ENCODE measurements at regions not wholly inside any gene's neighbourhood (a gene's known extent, or its start where the extent isn't known, plus 50 kb on each side); places are given as distances from the start of the nearest gene placed in this dataset.
"Not testable (repeated sequence)": the region's sequence is repeated elsewhere in the genome, so short reads cannot be mapped to it uniquely, and the experiment has no call there.

DNA sequence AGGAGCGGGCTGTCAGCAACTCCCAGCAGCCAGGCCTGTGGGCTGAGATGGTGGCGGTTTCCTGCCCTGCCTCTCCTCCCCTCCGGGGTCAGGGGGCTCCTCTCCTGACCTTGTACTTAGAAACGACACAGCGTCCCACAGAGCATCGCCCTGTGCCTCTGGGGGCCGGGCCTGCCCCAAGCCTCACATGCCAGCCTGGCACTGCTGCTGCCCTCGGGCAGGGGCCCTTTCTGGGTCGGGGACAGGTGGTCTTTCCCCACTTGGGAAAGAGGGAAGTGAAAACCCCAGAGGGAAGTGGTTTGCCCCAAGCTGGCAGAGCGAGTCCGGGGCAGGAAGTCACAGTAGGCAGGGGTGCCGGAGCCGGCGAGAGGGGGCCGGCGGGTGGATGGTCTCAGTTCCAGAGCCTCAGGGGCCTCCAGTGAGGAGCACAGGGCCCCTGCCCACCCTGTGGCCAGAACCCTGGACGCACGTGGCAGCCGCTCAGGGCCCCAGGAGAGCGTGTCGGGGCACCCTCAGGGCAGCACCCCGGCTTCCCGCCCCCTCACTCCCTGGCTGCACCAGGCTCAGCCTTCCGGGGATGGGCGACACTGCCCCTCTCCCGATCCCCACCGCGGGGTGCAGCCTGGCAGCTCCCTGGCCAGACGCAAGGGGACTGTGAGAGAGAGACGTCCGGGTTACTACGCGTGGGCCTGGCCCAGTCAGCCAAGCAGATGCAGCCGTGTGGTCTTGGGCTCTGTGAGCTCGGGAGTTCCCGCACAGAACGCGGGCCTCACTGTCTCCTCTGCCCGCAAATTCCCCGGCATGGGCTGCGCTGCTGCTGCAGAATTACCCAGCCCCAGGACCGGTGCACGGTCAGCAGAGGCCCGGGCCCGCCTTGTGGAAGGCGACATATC, 4382.9 kb upstream of the TPTE start:
- TF ChIP-seq, protein P1, sequence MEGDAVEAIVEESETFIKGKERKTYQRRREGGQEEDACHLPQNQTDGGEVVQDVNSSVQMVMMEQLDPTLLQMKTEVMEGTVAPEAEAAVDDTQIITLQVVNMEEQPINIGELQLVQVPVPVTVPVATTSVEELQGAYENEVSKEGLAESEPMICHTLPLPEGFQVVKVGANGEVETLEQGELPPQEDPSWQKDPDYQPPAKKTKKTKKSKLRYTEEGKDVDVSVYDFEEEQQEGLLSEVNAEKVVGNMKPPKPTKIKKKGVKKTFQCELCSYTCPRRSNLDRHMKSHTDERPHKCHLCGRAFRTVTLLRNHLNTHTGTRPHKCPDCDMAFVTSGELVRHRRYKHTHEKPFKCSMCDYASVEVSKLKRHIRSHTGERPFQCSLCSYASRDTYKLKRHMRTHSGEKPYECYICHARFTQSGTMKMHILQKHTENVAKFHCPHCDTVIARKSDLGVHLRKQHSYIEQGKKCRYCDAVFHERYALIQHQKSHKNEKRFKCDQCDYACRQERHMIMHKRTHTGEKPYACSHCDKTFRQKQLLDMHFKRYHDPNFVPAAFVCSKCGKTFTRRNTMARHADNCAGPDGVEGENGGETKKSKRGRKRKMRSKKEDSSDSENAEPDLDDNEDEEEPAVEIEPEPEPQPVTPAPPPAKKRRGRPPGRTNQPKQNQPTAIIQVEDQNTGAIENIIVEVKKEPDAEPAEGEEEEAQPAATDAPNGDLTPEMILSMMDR (conservative IDR thresholded peaks at IDR 0.05; ENCODE audit: low read depth in 2 of 2) = not testable (repeated sequence)
- TF ChIP-seq, protein P2, sequence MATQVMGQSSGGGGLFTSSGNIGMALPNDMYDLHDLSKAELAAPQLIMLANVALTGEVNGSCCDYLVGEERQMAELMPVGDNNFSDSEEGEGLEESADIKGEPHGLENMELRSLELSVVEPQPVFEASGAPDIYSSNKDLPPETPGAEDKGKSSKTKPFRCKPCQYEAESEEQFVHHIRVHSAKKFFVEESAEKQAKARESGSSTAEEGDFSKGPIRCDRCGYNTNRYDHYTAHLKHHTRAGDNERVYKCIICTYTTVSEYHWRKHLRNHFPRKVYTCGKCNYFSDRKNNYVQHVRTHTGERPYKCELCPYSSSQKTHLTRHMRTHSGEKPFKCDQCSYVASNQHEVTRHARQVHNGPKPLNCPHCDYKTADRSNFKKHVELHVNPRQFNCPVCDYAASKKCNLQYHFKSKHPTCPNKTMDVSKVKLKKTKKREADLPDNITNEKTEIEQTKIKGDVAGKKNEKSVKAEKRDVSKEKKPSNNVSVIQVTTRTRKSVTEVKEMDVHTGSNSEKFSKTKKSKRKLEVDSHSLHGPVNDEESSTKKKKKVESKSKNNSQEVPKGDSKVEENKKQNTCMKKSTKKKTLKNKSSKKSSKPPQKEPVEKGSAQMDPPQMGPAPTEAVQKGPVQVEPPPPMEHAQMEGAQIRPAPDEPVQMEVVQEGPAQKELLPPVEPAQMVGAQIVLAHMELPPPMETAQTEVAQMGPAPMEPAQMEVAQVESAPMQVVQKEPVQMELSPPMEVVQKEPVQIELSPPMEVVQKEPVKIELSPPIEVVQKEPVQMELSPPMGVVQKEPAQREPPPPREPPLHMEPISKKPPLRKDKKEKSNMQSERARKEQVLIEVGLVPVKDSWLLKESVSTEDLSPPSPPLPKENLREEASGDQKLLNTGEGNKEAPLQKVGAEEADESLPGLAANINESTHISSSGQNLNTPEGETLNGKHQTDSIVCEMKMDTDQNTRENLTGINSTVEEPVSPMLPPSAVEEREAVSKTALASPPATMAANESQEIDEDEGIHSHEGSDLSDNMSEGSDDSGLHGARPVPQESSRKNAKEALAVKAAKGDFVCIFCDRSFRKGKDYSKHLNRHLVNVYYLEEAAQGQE (IDR thresholded peaks at IDR 0.05; ENCODE audit: unreplicated experiment) = not testable (repeated sequence)
- TF ChIP-seq EZH2phosphoT487 (IDR thresholded peaks at IDR 0.05; ENCODE audit: unreplicated experiment); CREB1 (CRISPR knock-in tag; IDR thresholded peaks at IDR 0.05; ENCODE audit: low read depth); POLR2AphosphoS5 (IDR thresholded peaks at IDR 0.05; ENCODE audit: low read depth); ZNF114 (CRISPR knock-in tag; IDR thresholded peaks at IDR 0.05); EZH2 (IDR thresholded peaks at IDR 0.05; ENCODE audit: low read depth, unreplicated experiment); ZNF331 (CRISPR knock-in tag; IDR thresholded peaks at IDR 0.05; ENCODE audit: low read depth); JUNB (IDR thresholded peaks at IDR 0.05; ENCODE audit: unreplicated experiment); STAT1 (IDR thresholded peaks at IDR 0.05; ENCODE audit: unreplicated experiment); NANOG (IDR thresholded peaks at IDR 0.05; ENCODE audit: borderline replicate concordance): not testable (repeated sequence)
- TF ChIP-seq, protein P3, sequence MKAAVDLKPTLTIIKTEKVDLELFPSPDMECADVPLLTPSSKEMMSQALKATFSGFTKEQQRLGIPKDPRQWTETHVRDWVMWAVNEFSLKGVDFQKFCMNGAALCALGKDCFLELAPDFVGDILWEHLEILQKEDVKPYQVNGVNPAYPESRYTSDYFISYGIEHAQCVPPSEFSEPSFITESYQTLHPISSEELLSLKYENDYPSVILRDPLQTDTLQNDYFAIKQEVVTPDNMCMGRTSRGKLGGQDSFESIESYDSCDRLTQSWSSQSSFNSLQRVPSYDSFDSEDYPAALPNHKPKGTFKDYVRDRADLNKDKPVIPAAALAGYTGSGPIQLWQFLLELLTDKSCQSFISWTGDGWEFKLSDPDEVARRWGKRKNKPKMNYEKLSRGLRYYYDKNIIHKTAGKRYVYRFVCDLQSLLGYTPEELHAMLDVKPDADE (IDR thresholded peaks at IDR 0.05) = not testable (repeated sequence)
- TF ChIP-seq, protein P4, sequence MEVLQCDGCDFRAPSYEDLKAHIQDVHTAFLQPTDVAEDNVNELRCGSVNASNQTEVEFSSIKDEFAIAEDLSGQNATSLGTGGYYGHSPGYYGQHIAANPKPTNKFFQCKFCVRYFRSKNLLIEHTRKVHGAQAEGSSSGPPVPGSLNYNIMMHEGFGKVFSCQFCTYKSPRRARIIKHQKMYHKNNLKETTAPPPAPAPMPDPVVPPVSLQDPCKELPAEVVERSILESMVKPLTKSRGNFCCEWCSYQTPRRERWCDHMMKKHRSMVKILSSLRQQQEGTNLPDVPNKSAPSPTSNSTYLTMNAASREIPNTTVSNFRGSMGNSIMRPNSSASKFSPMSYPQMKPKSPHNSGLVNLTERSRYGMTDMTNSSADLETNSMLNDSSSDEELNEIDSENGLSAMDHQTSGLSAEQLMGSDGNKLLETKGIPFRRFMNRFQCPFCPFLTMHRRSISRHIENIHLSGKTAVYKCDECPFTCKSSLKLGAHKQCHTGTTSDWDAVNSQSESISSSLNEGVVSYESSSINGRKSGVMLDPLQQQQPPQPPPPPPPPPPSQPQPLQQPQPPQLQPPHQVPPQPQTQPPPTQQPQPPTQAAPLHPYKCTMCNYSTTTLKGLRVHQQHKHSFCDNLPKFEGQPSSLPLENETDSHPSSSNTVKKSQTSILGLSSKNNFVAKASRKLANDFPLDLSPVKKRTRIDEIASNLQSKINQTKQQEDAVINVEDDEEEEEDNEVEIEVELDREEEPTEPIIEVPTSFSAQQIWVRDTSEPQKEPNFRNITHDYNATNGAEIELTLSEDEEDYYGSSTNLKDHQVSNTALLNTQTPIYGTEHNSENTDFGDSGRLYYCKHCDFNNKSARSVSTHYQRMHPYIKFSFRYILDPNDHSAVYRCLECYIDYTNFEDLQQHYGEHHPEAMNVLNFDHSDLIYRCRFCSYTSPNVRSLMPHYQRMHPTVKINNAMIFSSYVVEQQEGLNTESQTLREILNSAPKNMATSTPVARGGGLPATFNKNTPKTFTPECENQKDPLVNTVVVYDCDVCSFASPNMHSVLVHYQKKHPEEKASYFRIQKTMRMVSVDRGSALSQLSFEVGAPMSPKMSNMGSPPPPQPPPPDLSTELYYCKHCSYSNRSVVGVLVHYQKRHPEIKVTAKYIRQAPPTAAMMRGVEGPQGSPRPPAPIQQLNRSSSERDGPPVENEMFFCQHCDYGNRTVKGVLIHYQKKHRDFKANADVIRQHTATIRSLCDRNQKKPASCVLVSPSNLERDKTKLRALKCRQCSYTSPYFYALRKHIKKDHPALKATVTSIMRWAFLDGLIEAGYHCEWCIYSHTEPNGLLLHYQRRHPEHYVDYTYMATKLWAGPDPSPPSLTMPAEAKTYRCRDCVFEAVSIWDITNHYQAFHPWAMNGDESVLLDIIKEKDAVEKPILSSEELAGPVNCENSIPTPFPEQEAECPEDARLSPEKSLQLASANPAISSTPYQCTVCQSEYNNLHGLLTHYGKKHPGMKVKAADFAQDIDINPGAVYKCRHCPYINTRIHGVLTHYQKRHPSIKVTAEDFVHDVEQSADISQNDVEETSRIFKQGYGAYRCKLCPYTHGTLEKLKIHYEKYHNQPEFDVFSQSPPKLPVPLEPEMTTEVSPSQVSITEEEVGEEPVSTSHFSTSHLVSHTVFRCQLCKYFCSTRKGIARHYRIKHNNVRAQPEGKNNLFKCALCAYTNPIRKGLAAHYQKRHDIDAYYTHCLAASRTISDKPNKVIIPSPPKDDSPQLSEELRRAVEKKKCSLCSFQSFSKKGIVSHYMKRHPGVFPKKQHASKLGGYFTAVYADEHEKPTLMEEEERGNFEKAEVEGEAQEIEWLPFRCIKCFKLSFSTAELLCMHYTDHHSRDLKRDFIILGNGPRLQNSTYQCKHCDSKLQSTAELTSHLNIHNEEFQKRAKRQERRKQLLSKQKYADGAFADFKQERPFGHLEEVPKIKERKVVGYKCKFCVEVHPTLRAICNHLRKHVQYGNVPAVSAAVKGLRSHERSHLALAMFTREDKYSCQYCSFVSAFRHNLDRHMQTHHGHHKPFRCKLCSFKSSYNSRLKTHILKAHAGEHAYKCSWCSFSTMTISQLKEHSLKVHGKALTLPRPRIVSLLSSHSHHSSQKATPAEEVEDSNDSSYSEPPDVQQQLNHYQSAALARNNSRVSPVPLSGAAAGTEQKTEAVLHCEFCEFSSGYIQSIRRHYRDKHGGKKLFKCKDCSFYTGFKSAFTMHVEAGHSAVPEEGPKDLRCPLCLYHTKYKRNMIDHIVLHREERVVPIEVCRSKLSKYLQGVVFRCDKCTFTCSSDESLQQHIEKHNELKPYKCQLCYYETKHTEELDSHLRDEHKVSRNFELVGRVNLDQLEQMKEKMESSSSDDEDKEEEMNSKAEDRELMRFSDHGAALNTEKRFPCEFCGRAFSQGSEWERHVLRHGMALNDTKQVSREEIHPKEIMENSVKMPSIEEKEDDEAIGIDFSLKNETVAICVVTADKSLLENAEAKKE (CRISPR knock-in tag; IDR thresholded peaks at IDR 0.05) = not testable (repeated sequence)
